GM12874 (cell line): ENCODE measurements at regions not wholly inside any gene's neighbourhood (a gene's known extent, or its start where the extent isn't known, plus 50 kb on each side); places are given as distances from the start of the nearest gene placed in this dataset.

Experiments used
- CTCF ChIP-seq: IDR thresholded peaks from 2 replicates; pipeline ENCODE4 v1.5.1; 2011; ENCODE audit warnings: low read depth, mild to moderate bottlenecking, control low read depth, low read length, moderate library complexity; ENCODE audit not compliant: insufficient read depth

- TF ChIP-seq CTCF: no peak
Measured at GRCh38 chr18:41744421-41745030, 210.5 kb upstream of the PIK3C3 start.

GRCh38 chr18:41737218-41737617, 217.8 kb upstream of the PIK3C3 start:
- no peak for TF ChIP-seq CTCF

DNA sequence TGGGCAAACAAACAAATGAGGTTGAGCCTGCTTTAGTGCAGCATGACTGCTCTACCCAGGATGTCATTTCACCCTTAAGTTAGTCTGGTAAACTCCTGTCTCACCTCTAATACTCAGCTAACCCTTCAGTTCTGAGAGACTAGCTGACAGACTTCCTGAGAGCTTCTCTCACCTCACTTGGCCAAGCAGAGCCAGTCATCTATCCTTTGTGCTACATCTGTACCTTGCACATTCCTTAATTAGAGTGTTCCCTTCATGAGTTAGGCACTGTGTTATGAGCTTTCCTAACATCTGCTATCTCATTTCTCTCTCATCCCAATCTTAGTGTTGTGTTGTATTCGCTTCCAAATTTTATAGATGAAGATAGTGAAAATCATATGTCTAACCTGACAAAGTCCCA, 220.1 kb upstream of the PIK3C3 start:
- no peak for TF ChIP-seq CTCF

DNA sequence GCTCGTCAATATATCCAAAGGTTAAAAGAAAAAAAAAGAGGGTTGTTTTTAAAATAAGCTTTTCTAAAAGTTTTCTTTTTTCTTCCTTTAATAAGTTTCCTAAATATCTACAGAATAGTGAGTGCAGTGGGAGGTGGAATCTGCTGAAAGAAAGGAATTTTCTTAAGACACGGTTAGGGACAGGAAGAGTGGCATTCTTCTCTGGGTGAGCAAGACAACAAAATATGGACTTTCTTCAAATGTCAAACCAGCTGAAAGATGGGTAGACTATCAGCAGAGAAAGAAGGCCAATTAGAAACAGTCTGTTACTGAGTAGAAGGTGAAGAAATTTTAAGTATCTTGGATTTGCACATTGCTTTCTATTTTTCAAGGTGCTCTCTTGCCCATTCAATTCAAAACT, 222.7 kb upstream of the PIK3C3 start:
- no peak for TF ChIP-seq CTCF

DNA sequence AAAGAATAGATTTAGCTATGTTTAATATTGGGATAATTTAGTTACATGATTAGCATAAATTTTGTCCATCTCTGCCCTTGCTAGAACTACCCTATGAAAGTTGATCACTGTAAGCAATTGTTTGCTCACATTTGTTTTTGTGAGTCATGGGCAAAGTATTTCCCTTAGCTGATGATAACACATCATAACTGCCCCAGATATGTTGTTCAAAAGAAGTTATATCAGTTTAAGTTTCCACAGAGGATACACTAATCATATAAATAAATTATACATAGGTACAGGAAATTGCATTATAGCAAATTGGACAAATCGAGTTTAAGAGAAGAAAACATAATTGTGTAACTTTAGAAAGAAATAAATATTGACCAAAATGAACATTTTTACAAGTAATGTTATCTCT, 223.2 kb upstream of the PIK3C3 start:
- no peak for TF ChIP-seq CTCF

GRCh38 chr18:41724195-41724594, 230.8 kb upstream of the PIK3C3 start:
- no peak for TF ChIP-seq CTCF

DNA sequence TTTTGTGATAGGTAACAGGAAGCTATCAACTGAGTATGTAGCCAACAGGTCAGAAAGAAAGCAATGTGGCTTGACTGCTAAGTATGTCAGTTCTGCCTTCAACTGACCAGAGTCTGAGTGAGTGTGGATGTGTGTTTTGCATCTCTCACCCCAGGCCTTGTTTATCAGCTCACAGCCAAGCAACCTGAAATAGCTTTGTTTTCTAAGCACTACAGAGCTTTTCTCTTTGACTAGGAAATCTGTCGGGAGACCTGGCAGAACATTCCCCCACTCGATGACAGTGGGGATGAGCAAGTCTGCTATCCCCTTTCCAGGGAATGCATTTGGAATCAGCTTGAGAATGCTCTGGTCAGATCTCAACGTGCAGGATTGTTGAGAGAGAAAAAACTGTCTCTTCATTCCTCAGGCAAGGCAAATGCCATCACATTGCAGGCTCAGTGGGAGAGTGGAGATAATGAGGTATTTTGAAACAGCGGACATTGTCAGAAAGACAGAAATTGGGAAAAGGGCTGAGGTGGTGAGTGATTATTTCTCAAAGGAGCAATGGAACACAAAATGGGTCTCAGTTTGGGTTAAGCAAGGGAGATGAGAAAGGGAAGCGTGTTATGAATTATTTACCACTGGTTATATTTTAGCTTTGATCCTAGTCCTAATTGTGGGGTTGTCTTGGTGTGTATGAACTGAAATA, 233.8 kb upstream of the PIK3C3 start:
- no peak for TF ChIP-seq CTCF
